Liver (tissue), 8 donors: ENCODE measurements at regions not wholly inside any gene's neighbourhood (a gene's known extent, or its start where the extent isn't known, plus 50 kb on each side); places are given as distances from the start of the nearest gene placed in this dataset.

ENCODE experiments used
- DNase-seq: peaks from one replicate; pipeline ENCODE4 v3.0.0-alpha.2; 2017; ENCODE audit warnings: low spot score
- H3K27ac ChIP-seq, 2 donors: one replicate each; pipeline ENCODE4 v1.7.0; 2013; ENCODE audit warnings: inconsistent platforms in 2 of 2, low read length in 2 of 2, control low read depth in 1 of 2, low read depth in 1 of 2, mild to moderate bottlenecking in 1 of 2
- H3K27me3 ChIP-seq, 4 donors: one replicate each; pipeline versions ENCODE4 v1.6.1 to v1.7.0; 2013; ENCODE audit warnings: low read length in 3 of 4, inconsistent platforms in 1 of 4, mild to moderate bottlenecking in 1 of 4, moderate library complexity in 1 of 4; ENCODE audit not compliant: control insufficient read depth in 4 of 4, insufficient read depth in 4 of 4
- H3K36me3 ChIP-seq, 4 donors: one replicate each; pipeline versions ENCODE4 v1.6.1 to v1.7.0; 2013; ENCODE audit warnings: low read length in 3 of 4, mild to moderate bottlenecking in 3 of 4, low read depth in 1 of 4, moderate library complexity in 1 of 4; ENCODE audit not compliant: control insufficient read depth in 4 of 4, insufficient read depth in 3 of 4
- H3K4me1 ChIP-seq, 4 donors: one replicate each; pipeline versions ENCODE4 v1.6.1 to v1.7.0; 2013; ENCODE audit warnings: low read length in 3 of 4, mild to moderate bottlenecking in 3 of 4, moderate library complexity in 1 of 4; ENCODE audit not compliant: control insufficient read depth in 4 of 4, insufficient read depth in 4 of 4
- H3K4me3 ChIP-seq, 3 donors: one replicate each; pipeline versions ENCODE4 v1.6.1 to v1.7.0; 2013; ENCODE audit warnings: low read length in 3 of 3, control low read depth in 1 of 3, low read depth in 1 of 3, mild to moderate bottlenecking in 1 of 3
- H3K9ac ChIP-seq, 2 donors: one replicate each; pipeline ENCODE4 v1.7.0; 2013; ENCODE audit warnings: low read length in 2 of 2, mild to moderate bottlenecking in 2 of 2, moderate library complexity in 2 of 2, control low read depth in 1 of 2, low read depth in 1 of 2
- H3K9me3 ChIP-seq, 4 donors: one replicate each; pipeline versions ENCODE4 v1.6.1 to v1.7.0; 2013; ENCODE audit warnings: low read length in 3 of 4; ENCODE audit not compliant: control insufficient read depth in 4 of 4
- EGR1 ChIP-seq, 2 donors: IDR thresholded peaks; 2 replicates each; pipeline ENCODE4 v1.6.1; 2016 to 2018; ENCODE audit warnings: antibody characterized with exemption in 2 of 2, low read depth in 2 of 2
- GABPA ChIP-seq, 2 donors: IDR thresholded peaks in 1 of 2; conservative IDR thresholded peaks in 1 of 2; 2 replicates each; pipeline ENCODE4 v1.6.1; 2016; ENCODE audit warnings: antibody characterized with exemption in 2 of 2, mild to moderate bottlenecking in 1 of 2, moderate library complexity in 1 of 2
- HNF4A ChIP-seq, 2 donors: conservative IDR thresholded peaks; 2 replicates each; pipeline ENCODE4 v1.6.1; 2016; ENCODE audit warnings: antibody characterized with exemption in 2 of 2, mild to moderate bottlenecking in 2 of 2
- HNF4G ChIP-seq: IDR thresholded peaks from 2 replicates; pipeline ENCODE4 v1.6.1; 2016; ENCODE audit warnings: antibody characterized with exemption
- JUND ChIP-seq, 2 donors: IDR thresholded peaks; 2 replicates each; pipeline ENCODE4 v1.6.1; 2016; ENCODE audit warnings: antibody characterized with exemption in 2 of 2
- MAX ChIP-seq: IDR thresholded peaks from 2 replicates; pipeline ENCODE4 v1.6.1; 2016; ENCODE audit warnings: antibody characterized with exemption
- REST ChIP-seq: IDR thresholded peaks from 2 replicates; pipeline ENCODE4 v1.6.1; 2016; ENCODE audit warnings: antibody characterized with exemption, mild to moderate bottlenecking
- RXRA ChIP-seq, 2 donors: IDR thresholded peaks; 2 replicates each; pipeline ENCODE4 v1.6.1; 2017 to 2018; ENCODE audit warnings: antibody characterized with exemption in 2 of 2, mild to moderate bottlenecking in 1 of 2
- SP1 ChIP-seq: IDR thresholded peaks from 2 replicates; pipeline ENCODE4 v1.6.1; 2018; ENCODE audit warnings: antibody characterized with exemption, mild to moderate bottlenecking
- TAF1 ChIP-seq: conservative IDR thresholded peaks from 2 replicates; pipeline ENCODE4 v1.6.1; 2016; ENCODE audit warnings: antibody characterized with exemption, mild to moderate bottlenecking
- YY1 ChIP-seq: IDR thresholded peaks from 2 replicates; pipeline ENCODE4 v1.6.1; 2016; ENCODE audit warnings: antibody characterized with exemption, mild to moderate bottlenecking
- ZBTB33 ChIP-seq: IDR thresholded peaks from 2 replicates; pipeline ENCODE4 v1.6.1; 2016; ENCODE audit warnings: antibody characterized with exemption
- WGBS: extraction: QIAGEN DNeasy Blood & Tissue Kit; methylation state at CpG from one replicate; pipeline ENCODE4 v1.1.7; 2013; 5-methylcytosine and 5-hydroxymethylcytosine counted together
- TF ChIP-seq, protein P1 (sequence below): fragments of 150-350 bp; IDR thresholded peaks from 2 replicates; pipeline ENCODE4 v1.5.1; 2017; ENCODE audit warnings: improper control_type of control experiment, low read depth, low read length; ENCODE audit not compliant: missing input control
- donor health status: healthy.
- donor health status: healthy.
- donor health status: healthy.
- donor health status: healthy.
- donor health status: healthy.

DNA sequence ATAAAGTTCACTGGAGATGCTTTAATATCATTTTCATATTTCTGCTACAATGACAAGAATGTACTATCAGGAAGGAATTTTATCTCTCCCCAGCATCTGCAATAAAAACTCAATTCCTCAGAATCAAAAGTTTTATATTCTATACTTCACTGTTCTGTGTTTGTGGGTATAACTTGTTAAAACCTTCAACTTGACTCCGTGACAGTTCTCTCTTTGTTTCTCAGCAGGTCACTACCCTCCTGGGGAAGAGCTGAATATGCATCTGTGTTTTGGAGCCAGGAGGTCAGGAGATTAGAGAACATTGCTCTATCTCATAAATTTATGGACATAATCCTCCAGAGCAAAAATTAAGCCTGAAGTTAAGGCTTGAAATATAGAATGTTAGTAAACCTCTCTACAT is 411.4 kb downstream of the TRIB2 start:
- Histone ChIP-seq H3K27ac (no peak overlapping the region), H3K4me1 (peaks cover 0 to 4% (median under 1%) of the 10 kb centered on the region in 4 donors), H3K4me3 (no peak overlapping the region), H3K9ac (no peak overlapping the region), H3K36me3 (no peaks in the 10 kb centered on the region), H3K27me3 (no peaks in the 10 kb centered on the region), H3K9me3 (no peaks in the 10 kb centered on the region)
- DNase-seq: no peak
- 59% methylated on average over 1 of the region's 1 CpG for WGBS
- TF ChIP-seq HNF4A (conservative IDR thresholded peaks at IDR 0.05) (no peak), ZBTB33 (no peak), TAF1 (no peak), HNF4G (no peak), YY1 (no peak), EGR1 (IDR thresholded peaks at IDR 0.05; ENCODE audit: low read depth in 2 of 2) (no peak), MAX (no peak), RXRA (IDR thresholded peaks at IDR 0.05) (no peak), GABPA (IDR thresholded peaks at IDR 0.05 in 1 of 2, conservative IDR thresholded peaks at IDR 0.05 in 1 of 2) (no peak), SP1 (no peak), REST (no peak)
- TF ChIP-seq, protein P1, sequence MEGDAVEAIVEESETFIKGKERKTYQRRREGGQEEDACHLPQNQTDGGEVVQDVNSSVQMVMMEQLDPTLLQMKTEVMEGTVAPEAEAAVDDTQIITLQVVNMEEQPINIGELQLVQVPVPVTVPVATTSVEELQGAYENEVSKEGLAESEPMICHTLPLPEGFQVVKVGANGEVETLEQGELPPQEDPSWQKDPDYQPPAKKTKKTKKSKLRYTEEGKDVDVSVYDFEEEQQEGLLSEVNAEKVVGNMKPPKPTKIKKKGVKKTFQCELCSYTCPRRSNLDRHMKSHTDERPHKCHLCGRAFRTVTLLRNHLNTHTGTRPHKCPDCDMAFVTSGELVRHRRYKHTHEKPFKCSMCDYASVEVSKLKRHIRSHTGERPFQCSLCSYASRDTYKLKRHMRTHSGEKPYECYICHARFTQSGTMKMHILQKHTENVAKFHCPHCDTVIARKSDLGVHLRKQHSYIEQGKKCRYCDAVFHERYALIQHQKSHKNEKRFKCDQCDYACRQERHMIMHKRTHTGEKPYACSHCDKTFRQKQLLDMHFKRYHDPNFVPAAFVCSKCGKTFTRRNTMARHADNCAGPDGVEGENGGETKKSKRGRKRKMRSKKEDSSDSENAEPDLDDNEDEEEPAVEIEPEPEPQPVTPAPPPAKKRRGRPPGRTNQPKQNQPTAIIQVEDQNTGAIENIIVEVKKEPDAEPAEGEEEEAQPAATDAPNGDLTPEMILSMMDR: no peak

DNA sequence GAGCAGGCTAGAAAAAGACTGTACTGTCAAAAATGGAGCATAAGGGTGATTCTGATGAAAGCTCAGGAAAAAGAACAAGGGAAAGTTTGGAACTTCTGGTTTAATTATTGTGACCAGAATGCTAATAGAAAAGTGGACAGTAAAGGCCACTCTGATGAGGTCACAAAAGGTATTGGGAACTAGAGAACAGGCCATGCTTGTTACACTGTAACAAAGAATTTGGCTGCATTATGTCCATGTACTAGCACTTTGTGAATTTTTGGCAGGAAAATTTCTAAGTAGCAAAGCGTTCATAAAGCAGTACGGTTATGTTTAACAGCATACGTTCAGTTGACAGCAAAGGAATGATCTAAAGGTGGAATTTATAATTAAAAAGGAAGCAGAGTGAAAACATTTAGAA is 418.6 kb downstream of the TRIB2 start:
- no peaks in the 10 kb centered on the region for H3K9me3 ChIP-seq
- H3K27me3 ChIP-seq: no peaks in the 10 kb centered on the region
- H3K4me3 ChIP-seq: no peak overlapping the region
- no peak for TF ChIP-seq TAF1
- TF ChIP-seq HNF4A (conservative IDR thresholded peaks at IDR 0.05): no peak
- no peak for TF ChIP-seq JUND (IDR thresholded peaks at IDR 0.05)
- TF ChIP-seq ZBTB33: no peak
- DNase-seq: no peak
- 46% methylated on average over 3 of the region's 3 CpGs for WGBS
- H3K9ac ChIP-seq: no peak overlapping the region
- H3K36me3 ChIP-seq: no peaks in the 10 kb centered on the region
- peaks cover 0 to 19% (median 11%) of the 10 kb centered on the region in 4 donors for H3K4me1 ChIP-seq
- H3K27ac ChIP-seq: peak overlapping the region; percentile 33 to 46
